ENCODE measurements at regions not wholly inside any gene's neighbourhood (a gene's known extent, or its start where the extent isn't known, plus 50 kb on each side); places are given as distances from the start of the nearest gene placed in this dataset.

DNA sequence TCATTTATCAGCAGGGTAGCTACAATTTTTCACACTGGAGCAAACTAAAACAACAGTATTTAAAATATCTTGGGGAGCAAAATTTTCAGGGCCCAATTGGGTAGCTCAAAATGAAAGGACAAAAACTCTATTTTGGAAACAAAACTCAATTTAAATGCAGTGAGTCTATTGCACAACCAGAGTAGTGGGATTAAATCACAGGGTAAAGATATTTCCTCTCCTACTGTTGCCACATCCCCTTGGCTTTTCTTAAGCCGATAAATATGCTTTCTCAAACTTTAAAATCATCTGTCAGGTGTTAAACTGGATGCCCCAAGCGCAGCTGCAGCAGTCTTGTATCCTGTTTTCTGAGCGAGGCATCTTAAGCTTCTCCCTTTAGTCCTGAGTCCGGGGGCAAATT lies 1474.3 kb upstream of the CDH9 start:
- no peak for DNase-seq (ENCODE audit: low spot score)
- TF ChIP-seq, protein P1, sequence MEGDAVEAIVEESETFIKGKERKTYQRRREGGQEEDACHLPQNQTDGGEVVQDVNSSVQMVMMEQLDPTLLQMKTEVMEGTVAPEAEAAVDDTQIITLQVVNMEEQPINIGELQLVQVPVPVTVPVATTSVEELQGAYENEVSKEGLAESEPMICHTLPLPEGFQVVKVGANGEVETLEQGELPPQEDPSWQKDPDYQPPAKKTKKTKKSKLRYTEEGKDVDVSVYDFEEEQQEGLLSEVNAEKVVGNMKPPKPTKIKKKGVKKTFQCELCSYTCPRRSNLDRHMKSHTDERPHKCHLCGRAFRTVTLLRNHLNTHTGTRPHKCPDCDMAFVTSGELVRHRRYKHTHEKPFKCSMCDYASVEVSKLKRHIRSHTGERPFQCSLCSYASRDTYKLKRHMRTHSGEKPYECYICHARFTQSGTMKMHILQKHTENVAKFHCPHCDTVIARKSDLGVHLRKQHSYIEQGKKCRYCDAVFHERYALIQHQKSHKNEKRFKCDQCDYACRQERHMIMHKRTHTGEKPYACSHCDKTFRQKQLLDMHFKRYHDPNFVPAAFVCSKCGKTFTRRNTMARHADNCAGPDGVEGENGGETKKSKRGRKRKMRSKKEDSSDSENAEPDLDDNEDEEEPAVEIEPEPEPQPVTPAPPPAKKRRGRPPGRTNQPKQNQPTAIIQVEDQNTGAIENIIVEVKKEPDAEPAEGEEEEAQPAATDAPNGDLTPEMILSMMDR (IDR thresholded peaks at IDR 0.05; ENCODE audit: extremely low read depth, insufficient read depth, missing control alignments) = no peak
- in situ Hi-C loops (cut with MboI; ENCODE audit: low pct_unique_long_range_greater_than_20kb, low sequenced_read_pairs, unreplicated experiment) = no loop called here

DNA sequence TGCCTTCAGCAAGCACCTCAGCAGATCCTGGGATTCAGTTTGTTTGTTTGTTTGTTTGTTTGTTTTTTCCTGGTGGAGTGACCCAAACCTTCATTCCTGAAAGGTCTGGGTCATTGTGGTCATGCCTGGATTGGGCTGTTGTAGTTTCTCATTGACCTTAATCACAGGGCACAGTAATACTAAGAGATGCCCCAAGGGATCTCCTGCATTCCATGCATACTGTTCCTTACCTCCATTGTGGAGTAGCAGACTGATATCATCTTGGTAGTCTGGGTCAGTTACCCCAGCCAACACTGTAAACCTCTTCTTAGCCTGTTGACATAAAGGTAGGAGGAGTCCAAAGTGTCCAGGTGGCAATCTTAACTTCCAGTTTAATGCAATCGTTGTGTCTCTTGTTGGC lies 1466.7 kb upstream of the CDH9 start:
- TF ChIP-seq, protein P1 (IDR thresholded peaks at IDR 0.05; ENCODE audit: extremely low read depth, insufficient read depth, missing control alignments) = no peak
- in situ Hi-C loops (cut with MboI; ENCODE audit: low pct_unique_long_range_greater_than_20kb, low sequenced_read_pairs, unreplicated experiment) = no loop called here
- DNase-seq (ENCODE audit: low spot score) = no peak

DNA sequence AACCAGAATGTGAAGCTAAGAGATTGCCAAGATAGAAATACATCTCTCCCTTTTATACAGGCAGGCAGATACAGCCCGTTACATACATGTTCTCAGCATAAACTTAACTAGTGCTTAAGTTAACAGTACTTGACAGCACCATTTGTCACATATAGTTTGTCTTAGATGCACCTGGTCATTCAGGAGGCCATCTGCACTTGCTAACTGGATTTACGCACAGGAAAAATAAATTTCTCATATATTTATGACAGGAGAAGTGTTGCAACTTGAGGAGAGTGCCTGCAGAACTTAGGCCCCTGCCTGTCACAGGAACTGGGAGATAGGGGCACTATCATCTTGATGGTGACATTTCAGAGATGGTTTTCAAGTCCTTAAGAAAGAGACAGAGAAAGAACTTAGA lies 1462.1 kb upstream of the CDH9 start:
- DNase-seq (ENCODE audit: low spot score) = no peak
- TF ChIP-seq, protein P1 (IDR thresholded peaks at IDR 0.05; ENCODE audit: extremely low read depth, insufficient read depth, missing control alignments) = no peak
- in situ Hi-C loops (cut with MboI; ENCODE audit: low pct_unique_long_range_greater_than_20kb, low sequenced_read_pairs, unreplicated experiment) = no loop called here

DNA sequence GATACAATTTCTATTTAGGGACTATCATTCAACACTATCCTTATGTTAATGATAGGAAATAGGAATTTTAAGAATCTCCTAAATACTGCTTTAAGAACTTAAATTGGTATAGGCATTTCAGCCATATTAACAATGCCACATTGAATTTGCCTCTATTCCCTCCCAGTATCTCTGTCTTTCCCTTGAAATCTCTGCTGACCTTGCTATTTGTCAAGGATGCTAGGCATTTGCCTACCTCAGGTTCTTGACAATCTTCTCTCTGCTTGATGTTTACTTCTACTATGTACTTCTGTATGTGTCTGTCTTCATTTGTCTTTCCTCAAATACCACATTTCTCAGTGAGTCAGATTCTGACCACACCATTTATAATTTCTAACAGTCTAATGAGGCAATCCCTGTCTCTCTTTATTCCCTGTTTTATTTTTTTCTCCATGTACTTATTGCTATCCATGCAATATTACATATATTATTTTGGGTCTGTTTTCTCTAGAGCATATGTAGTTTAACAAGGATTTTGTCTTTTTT lies 1461.4 kb upstream of the CDH9 start:
- in situ Hi-C loops (cut with MboI; ENCODE audit: low pct_unique_long_range_greater_than_20kb, low sequenced_read_pairs, unreplicated experiment) = no loop called here
- DNase-seq (ENCODE audit: low spot score) = no peak
- TF ChIP-seq, protein P1 (IDR thresholded peaks at IDR 0.05; ENCODE audit: extremely low read depth, insufficient read depth, missing control alignments) = no peak

DNA sequence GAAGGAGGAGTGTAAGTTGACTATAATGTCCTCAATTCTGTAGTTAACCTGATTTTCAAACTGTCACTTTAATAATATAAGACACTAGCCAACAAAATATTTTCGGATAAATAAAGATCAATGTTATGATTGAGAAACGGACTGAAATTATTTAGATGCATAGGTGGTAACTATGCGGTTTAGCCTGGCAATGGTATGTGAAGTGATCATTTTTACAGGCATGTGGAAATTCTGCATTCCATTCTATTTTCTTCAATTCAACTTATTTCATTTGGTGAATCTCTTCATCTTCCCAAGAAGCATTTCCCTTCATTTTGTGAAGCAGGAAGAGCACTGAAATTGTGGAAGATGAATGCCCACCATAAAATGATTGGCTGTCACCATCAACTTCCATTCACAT lies 1457.5 kb upstream of the CDH9 start:
- TF ChIP-seq, protein P1 (IDR thresholded peaks at IDR 0.05; ENCODE audit: extremely low read depth, insufficient read depth, missing control alignments) = no peak
- in situ Hi-C loops (cut with MboI; ENCODE audit: low pct_unique_long_range_greater_than_20kb, low sequenced_read_pairs, unreplicated experiment) = no loop called here
- no peak for DNase-seq (ENCODE audit: low spot score)

DNA sequence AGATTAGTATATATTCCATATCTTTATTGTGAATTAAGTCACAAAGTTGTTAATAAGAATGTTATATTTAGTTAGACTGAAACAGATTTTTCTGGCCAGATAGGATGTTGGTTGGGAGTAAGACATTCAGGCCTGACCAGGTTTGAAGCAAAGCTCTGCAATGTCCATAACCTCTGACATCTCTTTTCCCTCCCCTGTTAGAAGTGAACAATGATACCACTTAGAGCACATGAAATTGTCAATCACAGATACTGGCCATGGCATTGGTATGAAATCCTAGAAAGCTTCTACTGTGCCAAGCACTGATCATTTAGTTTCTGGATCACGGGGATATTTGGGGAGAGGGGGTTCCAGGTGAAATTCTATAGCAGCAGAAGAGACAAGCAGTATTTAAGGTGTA lies 1455.1 kb upstream of the CDH9 start:
- DNase-seq (ENCODE audit: low spot score) = no peak
- in situ Hi-C loops (cut with MboI; ENCODE audit: low pct_unique_long_range_greater_than_20kb, low sequenced_read_pairs, unreplicated experiment) = no loop called here
- TF ChIP-seq, protein P1 (IDR thresholded peaks at IDR 0.05; ENCODE audit: extremely low read depth, insufficient read depth, missing control alignments) = no peak

DNA sequence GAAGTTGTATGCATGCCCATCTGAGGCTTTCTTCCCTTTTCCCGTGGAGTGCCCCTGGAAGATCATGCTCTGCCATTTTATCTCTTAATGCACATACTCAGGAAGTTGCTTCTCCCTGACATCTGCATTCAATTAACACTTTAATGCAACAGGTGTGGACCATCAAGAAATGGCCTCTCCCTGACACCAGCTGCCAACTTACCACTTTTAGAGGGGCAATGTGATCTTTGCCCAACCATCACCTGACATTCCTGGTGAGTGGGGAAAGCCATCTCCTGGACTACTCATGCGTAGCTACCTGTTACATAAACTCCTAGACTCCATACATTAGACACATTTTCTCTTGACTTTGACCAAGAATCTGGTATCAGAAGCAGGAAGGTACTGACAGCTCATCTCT lies 1450.4 kb upstream of the CDH9 start:
- in situ Hi-C loops (cut with MboI; ENCODE audit: low pct_unique_long_range_greater_than_20kb, low sequenced_read_pairs, unreplicated experiment) = no loop called here
- TF ChIP-seq, protein P1 (IDR thresholded peaks at IDR 0.05; ENCODE audit: extremely low read depth, insufficient read depth, missing control alignments) = no peak
- no peak for DNase-seq (ENCODE audit: low spot score)
